ENCODE measurements at regions not wholly inside any gene's neighbourhood (a gene's known extent, or its start where the extent isn't known, plus 50 kb on each side); places are given as distances from the start of the nearest gene placed in this dataset.
"Not testable (repeated sequence)": the region's sequence is repeated elsewhere in the genome, so short reads cannot be mapped to it uniquely, and the experiment has no call there.

DNA sequence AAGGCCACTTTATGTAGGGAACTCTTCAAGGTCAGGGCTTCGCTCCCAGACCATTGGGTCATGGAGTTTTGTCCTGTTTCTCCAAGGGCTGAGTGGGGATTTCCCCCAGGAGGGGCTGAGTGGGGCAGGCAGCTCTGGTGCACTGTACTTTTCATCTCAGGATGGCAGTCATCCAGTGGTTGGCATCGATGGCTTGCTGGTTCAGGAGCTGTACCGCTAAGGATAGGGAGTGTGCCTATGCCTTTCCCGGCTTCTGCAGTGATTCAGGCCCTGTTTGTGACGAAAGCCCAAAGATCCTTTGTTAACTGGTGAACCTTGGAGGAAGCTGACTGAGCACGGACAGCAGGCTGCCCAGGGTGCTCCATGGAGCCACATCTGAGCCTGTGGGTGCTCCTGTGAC lies 100.1 kb upstream of the GADD45A start:
- no peak for DNase-seq (ENCODE audit: low read depth)

DNA sequence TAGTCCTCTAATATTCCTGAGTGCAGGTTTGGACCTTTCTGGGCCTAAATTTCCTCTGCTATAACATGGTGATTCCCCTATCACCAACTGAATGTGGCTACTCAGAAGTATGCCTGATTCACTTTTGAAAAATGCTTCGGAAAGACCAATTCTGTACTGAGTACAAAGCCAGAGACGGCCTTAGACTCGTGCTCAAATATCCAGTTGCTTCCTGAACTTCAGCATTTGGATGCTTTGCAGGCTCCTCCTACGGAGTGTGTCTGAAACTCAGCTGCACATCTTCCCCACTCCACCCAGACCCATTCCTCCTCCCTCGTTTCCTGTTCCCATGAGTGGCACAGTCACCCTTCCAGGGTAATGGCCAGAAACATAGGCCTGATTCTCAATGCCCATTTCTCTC lies 98.4 kb upstream of the GADD45A start:
- no peak for DNase-seq (ENCODE audit: low read depth)

DNA sequence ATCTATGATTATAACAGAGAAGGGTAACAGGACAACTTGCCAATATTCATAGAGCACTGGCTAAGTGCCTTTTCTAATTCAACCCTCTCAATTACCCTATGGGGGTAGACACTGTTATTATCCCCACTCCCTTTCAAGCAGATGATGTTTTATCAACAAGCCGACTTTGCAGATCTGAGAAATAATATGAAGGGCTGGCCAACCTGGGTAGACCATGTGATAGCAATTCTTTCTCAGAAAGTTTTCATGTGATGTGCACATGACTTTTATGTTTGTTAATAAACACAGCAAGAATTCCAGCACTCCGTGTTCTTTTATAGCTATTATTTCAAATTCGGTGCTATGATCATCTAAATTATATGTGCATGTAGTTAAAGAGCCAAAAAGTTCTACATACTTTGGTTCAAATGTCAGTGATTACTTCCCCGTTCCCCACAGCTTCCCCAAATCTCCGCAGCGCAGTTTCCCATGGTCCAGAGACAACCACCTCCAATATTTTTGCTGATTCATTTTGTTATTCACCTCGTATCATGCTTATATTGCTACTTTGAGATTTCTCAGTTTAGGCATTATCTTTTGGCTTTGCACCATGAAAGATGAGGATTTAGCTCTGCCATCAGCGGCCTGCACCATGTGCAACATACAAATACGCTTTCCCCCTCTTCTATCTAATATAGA lies 96.7 kb upstream of the GADD45A start:
- DNase-seq (ENCODE audit: low read depth), result no peak

DNA sequence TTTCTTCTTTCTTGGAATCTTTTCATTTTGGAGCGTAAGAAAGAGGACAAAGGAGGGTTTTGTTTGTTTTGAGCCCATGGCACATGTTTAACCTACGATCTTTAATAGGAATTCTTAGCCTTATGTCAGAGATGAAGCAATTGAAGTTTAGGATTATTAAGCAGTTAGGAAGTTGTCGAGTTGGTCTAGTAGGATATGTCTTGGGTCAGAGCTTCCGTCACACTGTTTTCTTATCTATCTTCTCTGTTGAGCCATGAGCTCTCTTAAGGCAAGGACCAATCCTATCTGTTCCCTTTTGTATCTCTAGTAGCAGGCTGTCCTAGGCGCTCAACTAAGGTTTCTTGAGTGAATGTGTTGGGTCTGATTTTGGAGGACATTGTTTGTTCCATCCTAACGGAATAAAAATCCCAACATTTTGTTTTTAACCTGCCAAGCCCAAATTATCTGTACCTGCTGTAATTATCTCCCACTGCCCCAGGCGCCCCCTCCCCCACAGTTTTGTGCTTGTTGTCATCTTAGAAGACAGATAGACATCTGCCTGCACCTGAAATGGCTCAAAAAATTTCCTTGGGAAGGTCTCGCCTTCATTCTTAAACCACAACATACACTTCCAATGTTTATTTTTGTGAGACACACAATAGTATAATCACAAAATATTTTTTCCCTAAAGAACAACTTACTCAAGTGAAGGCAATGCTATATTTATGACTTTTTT lies 95.3 kb upstream of the GADD45A start:
- no peak for DNase-seq (ENCODE audit: low read depth)

DNA sequence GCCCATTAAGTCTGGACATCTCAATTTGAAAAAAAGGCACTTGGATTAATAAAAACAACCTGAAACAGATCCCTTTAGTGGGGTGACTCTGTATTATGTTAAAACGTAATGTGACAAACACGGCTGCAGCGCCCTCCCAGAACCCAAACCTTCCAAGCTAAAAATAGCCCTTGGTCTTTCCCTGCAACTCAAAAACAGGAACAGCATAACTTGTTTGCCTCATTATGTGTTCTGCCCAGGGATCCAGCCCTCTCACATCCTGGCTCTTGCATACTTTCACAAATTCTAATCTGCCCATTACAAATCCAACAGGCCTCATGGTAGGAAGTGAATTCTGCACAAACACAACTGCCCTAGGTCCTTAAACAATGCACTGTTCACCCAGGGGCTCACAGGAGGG lies 94.7 kb upstream of the GADD45A start:
- DNase-seq (ENCODE audit: low read depth), result no peak

DNA sequence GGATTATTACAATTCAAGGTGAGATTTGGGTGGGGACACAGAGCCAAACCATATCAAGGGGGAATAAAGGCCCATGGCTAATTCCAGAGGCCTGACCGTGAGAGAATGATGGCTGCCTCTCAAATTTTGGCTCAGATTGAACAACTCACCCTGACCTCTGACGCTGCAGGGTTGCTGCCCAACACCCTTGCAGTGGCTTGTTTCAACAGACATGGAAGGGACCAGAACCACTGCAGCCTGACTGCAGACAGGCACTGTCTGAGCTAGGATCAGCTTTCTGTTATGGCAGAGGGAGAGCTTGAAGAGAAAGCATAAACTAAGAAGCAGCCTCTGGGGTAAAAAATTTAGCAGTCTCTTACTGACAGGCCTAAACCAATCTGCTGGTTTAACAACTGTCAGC lies 90.2 kb upstream of the GADD45A start:
- no peak for DNase-seq (ENCODE audit: low read depth)

DNA sequence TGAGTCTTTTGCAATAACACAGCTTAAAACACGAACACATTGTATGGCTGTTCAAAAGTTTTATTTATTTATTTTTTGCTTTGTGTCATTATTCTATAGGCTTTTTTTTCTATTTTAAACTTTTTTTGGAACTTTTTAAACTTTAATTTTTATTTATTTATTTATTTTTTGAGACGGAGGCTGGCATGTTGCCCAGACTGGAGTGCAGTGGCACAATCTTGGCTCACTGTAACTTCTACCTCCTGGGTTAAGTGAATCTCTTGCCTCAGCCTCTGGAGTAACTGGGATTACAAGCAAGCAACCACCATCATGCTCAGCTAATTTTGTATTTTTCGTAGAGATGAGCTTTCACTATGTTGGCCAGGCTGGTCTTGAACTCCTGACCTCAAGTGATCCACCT lies 88.3 kb upstream of the GADD45A start:
- no peak for DNase-seq (ENCODE audit: low read depth)

DNA sequence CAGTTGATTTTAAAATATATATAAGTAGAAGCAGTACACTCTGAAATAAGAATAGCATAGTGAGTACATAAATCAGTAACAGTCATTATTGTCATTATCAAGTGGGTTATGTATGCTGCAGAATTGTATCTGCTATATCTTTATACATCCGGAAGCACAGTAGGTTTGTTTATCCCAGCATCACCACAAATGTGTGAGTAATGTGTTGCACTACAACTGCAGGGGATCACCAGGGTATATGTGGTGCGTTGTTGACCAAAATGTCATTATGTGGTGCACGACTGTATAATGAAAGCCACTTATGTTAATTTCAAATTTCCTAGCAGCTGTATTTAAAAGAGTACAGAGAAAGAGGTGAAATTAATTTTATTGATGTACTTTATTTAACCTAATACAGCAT lies 87.7 kb upstream of the GADD45A start:
- no peak for DNase-seq (ENCODE audit: low read depth)

DNA sequence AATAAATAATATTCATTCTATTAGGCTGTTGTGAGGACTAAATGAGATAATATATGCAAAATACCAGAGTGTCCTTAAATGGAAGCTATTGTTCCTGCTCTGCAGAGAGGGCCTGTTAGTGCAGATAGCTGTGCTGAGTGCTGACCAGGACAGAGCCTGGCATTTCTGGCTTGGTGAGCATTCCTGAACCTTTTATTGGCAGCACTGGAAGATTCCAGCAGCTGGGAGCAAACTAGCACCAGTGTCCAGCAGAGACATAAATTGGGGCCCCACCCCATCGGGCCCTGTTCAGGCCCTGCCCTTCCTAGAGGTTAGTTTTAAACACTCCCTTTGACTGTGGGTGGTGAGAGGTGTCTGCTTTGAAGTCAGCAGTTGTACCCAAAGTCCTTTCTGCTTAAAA lies 85.9 kb upstream of the GADD45A start:
- no peak for DNase-seq (ENCODE audit: low read depth)

DNA sequence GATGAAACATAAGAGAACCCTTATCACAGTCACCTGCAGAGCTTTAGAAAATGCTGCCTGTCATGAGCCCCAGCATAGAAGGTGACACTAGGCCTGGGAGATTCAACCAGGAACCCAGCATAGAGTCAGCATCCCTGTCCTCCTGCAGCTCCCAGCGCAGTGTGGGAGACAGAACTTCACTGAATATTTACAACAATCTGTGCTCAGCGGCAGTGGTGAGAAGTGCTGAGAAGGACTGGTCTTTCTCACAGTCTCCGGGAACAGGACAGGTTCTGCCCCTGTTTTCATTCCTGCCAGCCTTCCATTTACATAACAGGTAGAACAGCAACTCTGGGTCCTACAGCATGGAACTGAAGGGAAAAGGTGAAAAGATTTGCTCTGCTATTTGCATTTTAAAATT lies 83.5 kb upstream of the GADD45A start:
- no peak for DNase-seq (ENCODE audit: low read depth)

DNA sequence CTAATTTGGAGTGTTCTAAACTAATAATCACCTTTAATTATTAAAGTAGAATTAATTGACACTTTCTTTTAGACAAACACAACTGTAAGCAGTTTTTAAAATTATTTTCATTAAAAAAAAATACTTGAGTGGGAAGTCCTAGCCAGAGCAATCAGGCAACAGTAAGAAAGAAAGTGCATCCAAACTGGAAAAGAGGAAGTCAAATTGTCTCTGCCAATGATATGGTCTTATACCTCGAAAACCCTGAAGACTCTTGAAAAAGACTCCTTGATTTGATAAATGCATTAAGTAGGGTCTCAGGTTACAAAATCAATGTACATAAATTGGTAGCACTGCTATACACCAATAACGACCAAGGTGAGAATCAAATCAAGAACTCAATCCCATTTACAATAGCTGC lies 83.0 kb upstream of the GADD45A start:
- DNase-seq (ENCODE audit: low read depth), result no peak

DNA sequence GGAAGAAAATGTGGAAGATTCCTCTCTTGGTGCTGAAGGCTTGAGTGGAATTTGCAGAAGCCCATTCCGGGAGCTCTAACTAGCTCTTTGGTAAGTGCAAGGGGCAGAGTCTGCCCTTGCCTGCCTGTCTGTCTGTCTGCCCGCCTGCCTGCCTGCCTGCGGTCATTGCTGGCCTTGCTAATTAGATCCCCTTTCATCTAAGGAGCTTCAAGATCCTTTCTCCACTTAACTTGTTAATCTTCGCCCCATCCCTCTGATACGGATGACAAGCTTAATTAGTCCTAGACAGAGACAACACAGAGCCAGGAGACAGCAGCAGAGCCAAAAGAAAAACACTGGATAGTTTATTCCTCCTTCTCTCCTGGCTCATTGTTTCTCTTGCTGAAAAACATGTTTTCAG lies 80.2 kb upstream of the GADD45A start:
- no peak for DNase-seq (ENCODE audit: low read depth)

DNA sequence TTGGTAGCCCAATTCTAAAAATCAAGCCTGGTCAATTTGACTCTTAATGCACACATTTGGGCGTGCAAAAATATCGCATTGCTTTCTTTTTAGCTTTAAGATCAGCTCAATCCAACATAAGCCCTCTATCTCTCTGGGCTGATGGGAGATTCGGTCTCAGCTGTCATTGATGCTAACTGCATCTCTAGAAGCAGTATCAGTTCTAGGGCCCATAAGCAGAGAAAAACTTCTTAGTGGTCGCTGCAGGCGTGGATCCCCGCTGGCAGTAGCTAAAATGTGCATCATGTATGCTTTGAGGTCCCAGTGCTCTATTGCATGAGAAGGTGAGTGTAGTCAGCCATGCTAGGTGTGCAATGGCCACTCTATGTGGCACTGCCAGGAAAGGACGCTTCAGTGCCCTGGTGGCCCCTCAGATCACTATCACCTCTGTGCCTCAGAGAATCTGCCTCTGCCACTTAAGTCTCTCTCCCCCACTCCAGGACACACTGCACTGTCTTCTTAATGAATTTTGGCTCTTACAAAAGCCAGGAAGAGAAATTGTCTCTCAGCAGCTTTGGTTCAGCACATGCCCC lies 79.7 kb upstream of the GADD45A start:
- DNase-seq (ENCODE audit: low read depth), result no peak

DNA sequence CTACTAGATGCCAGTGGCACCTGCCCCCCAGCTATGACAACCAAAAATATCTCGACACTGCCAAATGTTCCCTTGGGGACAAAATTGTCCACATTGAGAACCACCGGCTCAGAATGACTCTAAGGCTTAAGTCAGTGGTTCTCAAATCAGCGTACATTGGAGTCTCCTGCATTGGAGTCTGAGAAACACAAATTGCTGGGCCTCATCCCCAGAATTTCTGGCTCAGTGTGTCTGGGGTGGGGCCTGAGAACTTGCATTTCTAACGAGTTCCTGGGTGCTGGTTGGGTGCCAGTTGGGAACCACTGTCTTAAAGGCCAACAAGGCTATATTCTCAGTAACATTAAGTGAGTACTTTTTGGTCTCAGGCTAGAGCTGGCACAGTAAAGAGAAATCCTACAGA lies 77.7 kb upstream of the GADD45A start:
- no peak for DNase-seq (ENCODE audit: low read depth)

DNA sequence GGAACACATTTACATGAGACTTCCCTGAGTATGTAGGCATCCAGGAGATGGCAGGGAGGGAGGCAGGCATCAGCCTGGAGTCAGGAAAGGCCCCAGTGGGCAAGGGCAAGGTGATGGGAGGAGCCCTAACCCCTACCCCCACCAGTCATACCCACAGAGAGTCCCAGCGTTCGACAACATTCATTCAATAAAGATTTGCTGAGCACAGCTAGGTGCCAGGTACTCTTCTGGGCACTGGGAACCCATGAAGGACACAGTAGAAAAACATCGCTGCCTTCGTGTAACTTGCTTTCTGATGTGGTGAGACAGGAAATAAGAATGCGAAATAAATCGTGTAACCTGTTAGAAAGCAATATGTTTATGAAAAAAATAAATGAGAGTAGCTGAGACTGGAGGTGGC lies 77.3 kb upstream of the GADD45A start:
- no peak for DNase-seq (ENCODE audit: low read depth)

DNA sequence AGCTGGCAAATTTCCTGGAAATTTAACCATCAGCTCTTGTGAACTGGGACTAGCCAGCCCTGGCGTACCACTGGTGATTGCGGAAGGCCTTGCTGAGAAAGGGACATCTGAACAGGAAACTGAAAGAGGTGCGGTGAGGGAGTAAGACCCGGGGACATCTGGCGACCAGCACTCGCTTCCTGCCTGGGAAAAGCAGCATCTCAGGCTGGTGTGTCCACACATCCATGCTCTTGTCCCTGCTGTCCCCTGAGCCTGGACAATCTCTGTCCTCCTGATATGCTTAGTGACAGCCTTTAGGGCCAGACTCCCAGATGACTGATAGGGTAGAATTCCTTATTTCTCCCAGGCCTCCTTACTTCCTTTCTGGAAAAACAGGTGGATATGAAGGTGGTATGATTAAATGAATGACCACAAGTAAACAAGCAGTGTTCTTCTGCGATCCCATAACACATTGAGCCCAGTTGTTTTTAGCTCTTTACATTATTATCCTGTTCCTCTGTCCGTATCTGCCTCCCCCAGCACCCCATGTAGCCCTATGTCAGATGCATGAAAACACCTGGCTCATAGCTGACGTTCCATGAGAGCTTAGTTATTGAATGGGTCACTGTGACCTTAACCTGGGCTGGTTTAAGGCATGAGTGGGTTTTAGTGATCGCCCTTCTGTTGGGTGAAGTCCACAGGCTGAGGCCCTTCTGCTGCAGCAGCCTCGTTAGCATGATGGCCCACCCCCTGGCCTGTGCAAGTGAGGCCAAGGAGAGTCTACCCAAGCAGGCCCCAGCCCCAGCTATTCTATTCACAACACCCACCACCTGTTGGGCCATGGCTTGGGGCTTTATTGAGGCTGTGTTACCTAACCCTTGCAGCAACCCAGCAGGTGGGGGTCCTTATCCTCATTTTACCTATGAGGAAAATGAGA lies 76.1 kb upstream of the GADD45A start:
- DNase-seq (ENCODE audit: low read depth), result no peak

DNA sequence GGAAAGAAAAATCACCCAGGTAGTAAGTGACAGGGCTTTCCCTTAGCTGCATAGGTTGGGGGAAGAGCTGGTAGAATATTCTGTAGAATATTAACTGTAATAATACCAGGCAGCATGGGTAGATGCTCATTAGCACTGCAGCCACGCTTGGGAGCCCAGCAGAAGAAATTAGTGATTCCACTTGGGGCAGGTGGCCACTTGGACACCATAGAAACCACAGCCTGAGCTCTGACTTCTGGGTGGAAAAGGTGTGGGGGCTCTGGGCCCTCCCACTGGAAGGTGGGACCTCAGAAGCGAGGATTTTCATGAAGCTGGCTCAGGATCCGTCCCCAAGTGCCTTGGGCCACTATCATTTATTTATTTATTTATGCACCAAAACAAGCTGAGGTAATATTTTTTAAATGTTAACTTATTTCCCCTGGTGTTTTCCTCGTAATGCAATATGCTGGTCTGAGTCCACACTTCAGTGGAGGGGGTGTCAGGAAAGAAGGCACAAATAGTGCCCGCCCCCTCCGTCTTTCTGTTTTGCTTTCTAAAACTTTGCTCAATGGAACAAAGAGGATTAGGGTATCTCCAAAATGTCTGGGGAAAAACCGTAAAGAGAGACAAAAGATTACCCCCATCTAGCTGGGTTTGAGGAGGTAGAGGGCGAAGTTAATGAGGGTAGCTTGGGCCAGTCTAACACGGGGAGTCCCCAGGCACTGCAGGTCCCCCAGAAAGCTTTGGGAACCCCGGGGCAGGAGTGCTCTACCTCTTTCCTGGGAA lies 75.2 kb upstream of the GADD45A start:
- DNase-seq (ENCODE audit: low read depth), result no peak

DNA sequence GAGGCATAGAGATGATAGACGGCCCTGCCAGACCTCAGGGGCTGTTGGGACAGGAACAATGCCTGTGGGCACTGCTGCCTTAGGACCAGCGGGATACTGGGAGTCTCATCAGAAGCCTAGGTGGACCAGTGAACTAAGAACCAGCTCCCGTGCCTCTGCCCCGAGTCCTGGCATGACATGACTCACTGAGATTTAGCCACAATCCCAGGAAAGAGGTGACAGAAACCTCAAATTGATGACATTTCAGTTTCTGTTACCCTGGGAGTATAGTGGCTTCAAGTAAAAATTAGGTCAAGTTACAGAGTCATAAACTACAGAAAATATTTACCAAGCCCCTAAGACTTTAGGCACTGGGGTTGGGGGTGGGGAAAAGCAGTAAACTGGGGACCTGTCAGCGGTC lies 74.6 kb upstream of the GADD45A start:
- DNase-seq (ENCODE audit: low read depth), result no peak

DNA sequence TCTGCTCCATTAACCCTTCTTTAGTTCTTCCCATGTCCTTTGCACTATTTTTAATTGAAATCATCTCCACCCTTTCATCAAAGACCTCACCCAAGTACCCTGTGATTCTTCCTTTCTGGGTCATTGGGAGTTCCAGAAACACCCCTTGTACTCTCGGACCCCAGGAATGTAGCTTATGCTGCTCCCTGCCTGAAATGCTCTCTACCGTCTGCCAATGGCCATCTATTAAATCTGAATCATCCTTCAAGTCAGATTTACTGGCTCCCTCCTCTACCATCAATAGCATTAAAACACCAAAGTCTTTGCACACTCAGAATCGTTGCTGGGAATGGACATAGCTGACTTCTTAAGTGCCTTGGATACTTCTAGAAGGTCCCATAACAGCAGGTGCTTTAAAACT lies 73.2 kb upstream of the GADD45A start:
- DNase-seq (ENCODE audit: low read depth), result no peak

DNA sequence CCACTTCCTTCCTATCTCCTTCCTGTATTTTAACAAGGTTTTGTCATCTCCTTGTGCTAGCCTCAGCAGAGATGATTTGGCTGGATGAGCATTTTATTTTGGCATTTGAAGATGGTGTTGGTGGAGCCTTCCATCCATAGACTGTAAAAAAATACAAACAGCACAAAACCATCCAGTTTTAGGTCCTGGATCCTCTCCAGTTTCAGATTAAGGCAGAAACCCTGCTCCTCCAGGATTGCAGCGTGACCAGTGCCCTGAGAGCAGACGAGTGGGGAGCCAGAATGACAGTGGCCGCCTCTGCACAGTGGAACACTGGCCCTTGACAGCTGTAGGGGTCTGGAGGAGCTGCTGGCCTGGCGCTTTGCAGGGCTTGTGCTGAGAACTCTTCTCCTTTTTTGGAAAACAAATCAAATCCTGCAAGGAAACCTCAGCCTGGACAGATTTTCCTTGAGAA lies 72.2 kb upstream of the GADD45A start:
- DNase-seq (ENCODE audit: low read depth), result no peak

DNA sequence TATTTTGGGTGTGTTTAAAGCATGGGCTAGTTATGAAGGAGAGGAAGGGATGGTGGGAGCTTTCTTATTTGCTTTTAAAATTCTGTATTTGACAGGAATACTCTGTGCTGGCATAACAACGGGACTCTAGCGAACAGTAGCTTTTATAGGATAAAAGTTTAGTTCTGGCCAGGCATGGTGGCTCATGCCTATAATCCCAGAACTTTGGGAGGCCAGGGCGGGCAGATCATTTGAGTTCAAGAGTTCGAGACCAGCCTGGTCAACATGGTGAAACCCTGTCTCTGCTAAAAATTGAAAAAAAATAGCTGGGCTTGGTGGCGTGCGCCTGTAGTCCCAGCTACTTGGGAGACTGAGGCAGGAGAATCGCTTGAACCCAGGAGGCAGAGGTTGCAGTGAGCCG lies 71.5 kb upstream of the GADD45A start:
- DNase-seq (ENCODE audit: low read depth), result not testable (repeated sequence)

DNA sequence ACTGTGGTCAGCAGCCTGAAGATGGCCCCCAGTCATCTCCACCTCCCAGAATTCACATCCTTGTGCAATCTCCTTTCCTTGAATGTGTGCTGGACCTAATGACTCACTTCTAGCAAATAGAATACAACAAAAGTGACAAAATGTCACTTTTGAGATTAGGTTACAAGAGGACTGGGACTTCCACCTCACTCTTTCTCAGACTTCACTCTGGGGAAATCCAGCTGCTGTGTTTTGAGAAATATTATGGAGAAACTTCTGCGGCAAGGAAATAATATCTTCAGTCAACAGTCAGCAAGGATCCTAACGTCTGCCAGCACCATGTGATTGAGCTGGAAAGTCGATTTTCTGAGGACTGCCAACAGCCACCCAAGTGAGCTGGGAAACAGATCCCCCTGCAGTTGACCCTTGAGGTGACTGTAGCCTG lies 70.5 kb upstream of the GADD45A start:
- DNase-seq (ENCODE audit: low read depth), result no peak

All from HS-27A (cell line).